BLaER1 treated with 17β-estradiol and CSF1 and Interleukin-3, amounts not matched to agents 10 nM and 100 nM (cell line): ENCODE measurements at regions not wholly inside any gene's neighbourhood (a gene's known extent, or its start where the extent isn't known, plus 50 kb on each side); places are given as distances from the start of the nearest gene placed in this dataset.

Source experiments
- H3K27ac ChIP-seq, 11 experiments: shearing (Covaris generic); formaldehyde crosslinking; 2 replicates each; pipeline ENCODE4 v1.8.1; 2022
- H3K27me3 ChIP-seq, 11 experiments: shearing (Covaris generic); formaldehyde crosslinking; 2 replicates each; pipeline ENCODE4 v1.8.1; 2022
- H3K36me3 ChIP-seq, 11 experiments: shearing (Covaris generic); formaldehyde crosslinking; 2 replicates each; pipeline ENCODE4 v1.8.1; 2022
- H3K4me1 ChIP-seq, 10 experiments: shearing (Covaris generic); formaldehyde crosslinking; 2 replicates each; pipeline ENCODE4 v1.8.1; 2022
- H3K4me2 ChIP-seq, 11 experiments: shearing (Covaris generic); formaldehyde crosslinking; 2 replicates each; pipeline ENCODE4 v1.8.1; 2022
- H3K4me3 ChIP-seq, 10 experiments: shearing (Covaris generic); formaldehyde crosslinking; 2 replicates each; pipeline ENCODE4 v1.8.1; 2022
- H3K9ac ChIP-seq, 11 experiments: shearing (Covaris generic); formaldehyde crosslinking; 2 replicates each; pipeline ENCODE4 v1.8.1; 2022
- H3K9me3 ChIP-seq, 11 experiments: shearing (Covaris generic); formaldehyde crosslinking; replicated peaks in 1 of 11; 2 replicates each; pipeline ENCODE4 v1.8.1; 2022
- H4K20me1 ChIP-seq, 11 experiments: shearing (Covaris generic); formaldehyde crosslinking; 2 replicates each; pipeline ENCODE4 v1.8.1; 2022
- Cebpa-rat ChIP-seq, 11 experiments: shearing (Covaris generic); IDR thresholded peaks; 2 replicates each; pipeline ENCODE4 v1.8.1; 2022

GRCh38 chr6:114467931-114468330, 125.1 kb upstream of the HS3ST5 start:
- no peak overlapping the region for H3K4me2 ChIP-seq
- H3K9me3 ChIP-seq: no peaks in the 10 kb centered on the region
- H3K36me3 ChIP-seq: no peaks in the 10 kb centered on the region
- H3K4me1 ChIP-seq: peaks cover 0 to 18% (median 0%) of the 10 kb centered on the region in 10 experiments; a peak in 4 of 20 replicates
- H3K27ac ChIP-seq: no peak overlapping the region
- no peaks in the 10 kb centered on the region for H3K27me3 ChIP-seq
- no peaks in the 10 kb centered on the region for H4K20me1 ChIP-seq
- no peak for TF ChIP-seq Cebpa-rat (IDR thresholded peaks at IDR 0.05)
- H3K4me3 ChIP-seq: no peak overlapping the region
- H3K9ac ChIP-seq: no peak overlapping the region

- no peaks in the 10 kb centered on the region for H4K20me1 ChIP-seq
- no peak for TF ChIP-seq Cebpa-rat (IDR thresholded peaks at IDR 0.05)
- no peak overlapping the region for H3K27ac ChIP-seq
- H3K9me3 ChIP-seq: no peaks in the 10 kb centered on the region
- H3K36me3 ChIP-seq: no peaks in the 10 kb centered on the region
- no peak overlapping the region for H3K9ac ChIP-seq
- H3K27me3 ChIP-seq: no peaks in the 10 kb centered on the region
- H3K4me2 ChIP-seq: no peak overlapping the region
- no peak overlapping the region for H3K4me3 ChIP-seq
- peaks cover 0 to 9% (median 0%) of the 10 kb centered on the region in 10 experiments; a peak in 3 of 20 replicates for H3K4me1 ChIP-seq
These were observed 122.7 kb upstream of the HS3ST5 start for GRCh38 chr6:114465511-114465910.

GRCh38 chr6:114453737-114454276, 111.0 kb upstream of the HS3ST5 start:
- no peak overlapping the region for H3K27ac ChIP-seq
- H3K36me3 ChIP-seq: no peaks in the 10 kb centered on the region
- H3K9me3 ChIP-seq: no peaks in the 10 kb centered on the region
- no peak overlapping the region for H3K4me2 ChIP-seq
- no peak overlapping the region for H3K9ac ChIP-seq
- no peak overlapping the region for H3K4me3 ChIP-seq
- no peaks in the 10 kb centered on the region for H3K27me3 ChIP-seq
- H3K4me1 ChIP-seq: no peaks in the 10 kb centered on the region
- no peak for TF ChIP-seq Cebpa-rat (IDR thresholded peaks at IDR 0.05)
- no peaks in the 10 kb centered on the region for H4K20me1 ChIP-seq

DNA sequence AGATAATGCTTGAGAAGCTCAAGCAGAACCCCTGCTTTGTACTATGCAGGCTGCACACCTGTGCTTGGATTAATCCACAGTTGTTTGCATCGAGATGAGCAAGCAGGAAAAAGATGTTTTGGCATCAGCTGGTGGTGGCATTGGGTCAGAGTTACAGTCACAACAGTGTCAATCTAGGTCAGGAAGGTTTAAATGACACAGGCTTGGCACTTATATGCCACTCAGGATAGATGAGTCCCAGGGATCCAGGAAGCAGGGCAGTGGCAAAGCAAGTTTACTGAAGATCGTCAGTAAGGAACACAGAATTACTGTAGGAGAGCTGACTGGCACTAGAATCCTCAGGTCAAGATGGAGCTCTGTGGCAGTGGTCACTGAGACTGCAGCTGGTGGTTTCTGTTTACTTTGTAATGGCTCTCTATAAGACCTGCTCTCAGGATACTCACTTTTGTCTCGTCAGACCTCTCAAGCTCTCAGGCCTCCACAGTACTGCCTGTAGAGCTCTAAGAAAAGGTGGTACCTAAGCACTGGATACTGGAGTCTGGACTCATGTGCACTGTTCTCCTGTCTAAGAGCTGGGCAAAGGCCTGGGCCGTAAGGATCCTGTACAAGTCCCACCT, 110.1 kb upstream of the HS3ST5 start:
- Histone ChIP-seq H4K20me1 (no peaks in the 10 kb centered on the region), H3K9me3 (no peaks in the 10 kb centered on the region), H3K4me1 (no peaks in the 10 kb centered on the region), H3K27me3 (no peaks in the 10 kb centered on the region), H3K4me2 (no peak overlapping the region), H3K27ac (no peak overlapping the region), H3K9ac (no peak overlapping the region), H3K36me3 (no peaks in the 10 kb centered on the region), H3K4me3 (no peak overlapping the region)
- TF ChIP-seq Cebpa-rat (IDR thresholded peaks at IDR 0.05): no peak

- TF ChIP-seq Cebpa-rat (IDR thresholded peaks at IDR 0.05): no peak
- H3K9me3 ChIP-seq: no peaks in the 10 kb centered on the region
- H3K27me3 ChIP-seq: no peaks in the 10 kb centered on the region
These were observed 107.8 kb upstream of the HS3ST5 start for GRCh38 chr6:114450631-114451030.

GRCh38 chr6:114449659-114450058, 106.8 kb upstream of the HS3ST5 start:
- Histone ChIP-seq H3K27ac (no peak overlapping the region), H3K27me3 (no peaks in the 10 kb centered on the region), H3K9ac (no peak overlapping the region), H3K4me3 (no peak overlapping the region), H3K4me1 (peaks cover 0 to 6% (median 0%) of the 10 kb centered on the region in 10 experiments; a peak in 2 of 20 replicates), H3K9me3 (no peaks in the 10 kb centered on the region), H4K20me1 (no peaks in the 10 kb centered on the region), H3K4me2 (no peak overlapping the region), H3K36me3 (no peaks in the 10 kb centered on the region)
- no peak for TF ChIP-seq Cebpa-rat (IDR thresholded peaks at IDR 0.05)

More at GRCh38 chr6:114450631-114451030, 107.8 kb upstream of the HS3ST5 start:
- Histone ChIP-seq H3K4me1 (no peaks in the 10 kb centered on the region), H3K27ac (no peak overlapping the region), H3K4me3 (no peak overlapping the region), H3K9ac (no peak overlapping the region), H3K4me2 (no peak overlapping the region), H4K20me1 (no peaks in the 10 kb centered on the region), H3K36me3 (no peaks in the 10 kb centered on the region)

GRCh38 chr6:114446342-114446741, 103.5 kb upstream of the HS3ST5 start:
- Histone ChIP-seq H3K9ac (no peak overlapping the region), H3K27ac (no peak overlapping the region), H3K27me3 (no peaks in the 10 kb centered on the region), H3K9me3 (no peaks in the 10 kb centered on the region), H4K20me1 (no peaks in the 10 kb centered on the region), H3K36me3 (no peaks in the 10 kb centered on the region), H3K4me1 (peaks cover 0 to 6% (median 0%) of the 10 kb centered on the region in 10 experiments; a peak in 2 of 20 replicates), H3K4me2 (no peak overlapping the region), H3K4me3 (no peak overlapping the region)
- TF ChIP-seq Cebpa-rat (IDR thresholded peaks at IDR 0.05): no peak

DNA sequence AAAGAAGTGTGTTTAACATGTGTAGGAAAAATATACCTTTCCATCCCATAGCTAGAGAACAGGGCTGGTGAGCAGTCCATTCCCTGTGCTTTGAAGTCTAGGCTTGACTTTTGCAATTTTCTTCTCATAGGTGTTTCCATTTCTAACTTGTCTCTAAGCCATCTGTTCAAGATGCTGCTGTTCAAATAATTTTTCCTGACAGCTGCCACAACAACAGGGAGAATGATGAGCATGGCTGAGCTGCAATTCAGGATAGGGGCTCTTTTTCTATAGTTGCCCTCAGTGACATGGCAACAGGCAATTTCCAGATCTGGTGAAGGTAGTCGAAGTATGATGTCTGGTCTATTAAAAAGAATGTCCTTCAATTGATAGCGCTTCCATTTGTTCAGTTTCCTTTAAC, 103.0 kb upstream of the HS3ST5 start:
- H3K27me3 ChIP-seq: no peaks in the 10 kb centered on the region
- H3K36me3 ChIP-seq: no peaks in the 10 kb centered on the region
- H3K27ac ChIP-seq: no peak overlapping the region
- TF ChIP-seq Cebpa-rat (IDR thresholded peaks at IDR 0.05): no peak
- H3K4me1 ChIP-seq: peaks cover 0 to 6% (median 0%) of the 10 kb centered on the region in 10 experiments; a peak in 2 of 20 replicates
- no peak overlapping the region for H3K4me2 ChIP-seq
- no peak overlapping the region for H3K9ac ChIP-seq
- no peak overlapping the region for H3K4me3 ChIP-seq
- H3K9me3 ChIP-seq: no peaks in the 10 kb centered on the region
- no peaks in the 10 kb centered on the region for H4K20me1 ChIP-seq

DNA sequence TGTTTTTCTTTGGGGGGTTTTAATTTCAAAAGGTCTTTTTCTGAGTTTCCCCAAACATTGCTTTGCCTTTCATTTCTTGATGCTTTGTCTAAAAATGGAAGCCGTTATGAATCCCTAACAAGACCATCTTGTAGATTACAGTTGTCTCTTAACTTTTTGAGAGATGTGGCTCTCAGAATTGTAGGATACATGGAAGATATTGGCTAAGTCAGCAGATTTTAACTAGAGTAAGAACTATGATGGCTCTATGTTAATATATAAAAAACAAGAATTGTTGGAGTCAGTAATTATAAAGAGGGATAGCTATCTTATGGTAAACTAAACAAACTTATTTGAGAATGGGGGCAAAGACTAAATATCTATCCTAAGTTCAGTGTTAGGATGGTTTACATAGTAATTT, 96.6 kb upstream of the HS3ST5 start:
- no peak overlapping the region; a peak in 1 of 22 replicates for H3K4me2 ChIP-seq
- no peaks in the 10 kb centered on the region for H3K27me3 ChIP-seq
- no peak for TF ChIP-seq Cebpa-rat (IDR thresholded peaks at IDR 0.05)

DNA sequence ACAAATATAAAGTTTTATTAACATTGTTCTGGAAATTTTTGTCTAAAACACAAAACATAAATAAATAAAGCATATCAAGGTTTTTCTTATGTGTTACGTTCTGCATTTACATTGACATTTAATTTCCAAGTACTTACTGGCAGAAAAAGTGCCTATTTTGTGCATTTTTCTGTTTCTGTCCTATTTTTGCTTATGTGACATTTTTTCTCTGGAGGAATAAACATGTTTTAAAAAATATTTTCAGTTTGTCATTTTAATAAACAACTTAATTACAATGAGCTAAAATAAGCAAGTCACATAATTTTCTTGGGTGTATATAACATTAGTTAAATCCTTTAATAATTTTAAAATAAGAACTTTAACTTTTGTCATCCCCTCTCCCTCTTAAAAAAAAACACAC, 94.4 kb upstream of the HS3ST5 start:
- no peaks in the 10 kb centered on the region for H3K9me3 ChIP-seq
- H3K36me3 ChIP-seq: no peaks in the 10 kb centered on the region
- no peak overlapping the region for H3K27ac ChIP-seq
- H3K9ac ChIP-seq: no peak overlapping the region
- H4K20me1 ChIP-seq: no peaks in the 10 kb centered on the region
- no peak overlapping the region for H3K4me2 ChIP-seq
- H3K27me3 ChIP-seq: no peaks in the 10 kb centered on the region
- no peak for TF ChIP-seq Cebpa-rat (IDR thresholded peaks at IDR 0.05)
- peaks cover 0 to 16% (median 0%) of the 10 kb centered on the region in 10 experiments; a peak in 7 of 20 replicates for H3K4me1 ChIP-seq
- no peak overlapping the region for H3K4me3 ChIP-seq

More for the DNA sequence above, 96.6 kb upstream of the HS3ST5 start:
- H3K27ac ChIP-seq: no peak overlapping the region
- no peaks in the 10 kb centered on the region for H3K36me3 ChIP-seq
- H3K4me1 ChIP-seq: peaks cover 0 to 16% (median 0%) of the 10 kb centered on the region in 10 experiments; a peak in 7 of 20 replicates
- H4K20me1 ChIP-seq: no peaks in the 10 kb centered on the region
- H3K9ac ChIP-seq: no peak overlapping the region
- H3K9me3 ChIP-seq: no peaks in the 10 kb centered on the region
- no peak overlapping the region for H3K4me3 ChIP-seq
